NCI-H2196 (cell line): ENCODE measurements at regions not wholly inside any gene's neighbourhood (a gene's known extent, or its start where the extent isn't known, plus 50 kb on each side); places are given as distances from the start of the nearest gene placed in this dataset.
"Not testable (repeated sequence)": the region's sequence is repeated elsewhere in the genome, so short reads cannot be mapped to it uniquely, and the experiment has no call there.

Experiments
- DNase-seq: peaks from one replicate; lab custom pipeline; 2025; ENCODE audit not compliant: unreplicated experiment; lab: John Stamatoyannopoulos, UW

DNA sequence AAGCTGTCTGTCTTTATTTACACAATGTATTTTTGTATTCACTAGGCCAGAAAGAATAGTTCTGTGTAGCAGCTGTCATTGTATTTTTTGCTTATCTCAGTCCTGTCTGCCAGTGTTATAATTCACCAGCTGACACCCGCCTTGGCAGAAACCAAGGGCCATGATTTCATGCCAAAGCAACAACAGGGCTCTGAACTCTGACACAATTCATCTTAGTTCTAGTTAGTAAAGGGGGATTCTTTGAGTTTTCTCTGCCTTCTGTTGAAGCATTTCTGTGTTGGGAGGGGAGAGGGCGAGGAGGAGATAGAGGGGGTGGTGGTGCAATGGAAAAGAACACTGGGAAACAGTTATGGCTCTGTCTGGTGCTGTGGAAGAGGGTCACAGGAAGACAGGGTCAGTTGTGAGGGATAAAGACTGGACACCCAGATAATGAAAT lies 684.6 kb upstream of the MARCKS start:
- DNase-seq, result peak; percentile 48

DNA sequence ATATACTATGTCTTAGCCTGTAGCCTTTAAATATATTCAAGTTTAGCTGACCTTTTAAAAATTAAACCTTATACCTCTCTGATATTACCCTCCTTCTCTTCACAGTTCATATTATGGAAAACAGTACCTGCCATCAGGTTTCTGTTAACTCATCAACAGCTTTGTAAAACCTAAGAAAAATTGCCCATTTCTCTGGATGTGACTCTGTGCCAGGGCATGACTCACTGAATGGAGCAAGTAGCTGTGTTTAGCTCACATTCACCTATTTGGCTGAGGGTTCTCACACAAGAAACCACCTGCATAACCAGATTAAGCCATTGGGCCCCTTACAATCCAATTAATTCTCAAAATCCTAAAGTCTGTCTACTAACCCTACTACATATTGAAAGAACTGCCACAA lies 678.8 kb upstream of the MARCKS start:
- DNase-seq, result no peak

DNA sequence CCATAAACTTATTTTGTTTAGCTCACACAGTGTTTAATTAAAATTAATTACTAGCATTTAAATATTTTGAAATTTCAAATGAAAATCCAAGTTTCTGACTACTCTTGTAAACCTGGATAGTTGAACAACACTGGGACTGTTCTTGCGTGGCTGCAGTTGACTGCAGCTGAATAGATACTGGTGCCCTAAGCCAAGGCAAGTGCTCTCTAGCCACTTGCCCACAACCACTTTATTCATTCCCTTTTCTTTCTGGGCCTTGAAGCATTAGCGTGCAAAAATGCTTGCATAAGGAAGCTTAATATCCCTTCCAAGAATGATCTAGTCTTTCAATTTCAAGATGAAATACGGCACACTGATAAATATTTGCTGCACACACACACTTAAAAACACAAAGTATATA lies 676.0 kb upstream of the MARCKS start:
- no peak for DNase-seq

DNA sequence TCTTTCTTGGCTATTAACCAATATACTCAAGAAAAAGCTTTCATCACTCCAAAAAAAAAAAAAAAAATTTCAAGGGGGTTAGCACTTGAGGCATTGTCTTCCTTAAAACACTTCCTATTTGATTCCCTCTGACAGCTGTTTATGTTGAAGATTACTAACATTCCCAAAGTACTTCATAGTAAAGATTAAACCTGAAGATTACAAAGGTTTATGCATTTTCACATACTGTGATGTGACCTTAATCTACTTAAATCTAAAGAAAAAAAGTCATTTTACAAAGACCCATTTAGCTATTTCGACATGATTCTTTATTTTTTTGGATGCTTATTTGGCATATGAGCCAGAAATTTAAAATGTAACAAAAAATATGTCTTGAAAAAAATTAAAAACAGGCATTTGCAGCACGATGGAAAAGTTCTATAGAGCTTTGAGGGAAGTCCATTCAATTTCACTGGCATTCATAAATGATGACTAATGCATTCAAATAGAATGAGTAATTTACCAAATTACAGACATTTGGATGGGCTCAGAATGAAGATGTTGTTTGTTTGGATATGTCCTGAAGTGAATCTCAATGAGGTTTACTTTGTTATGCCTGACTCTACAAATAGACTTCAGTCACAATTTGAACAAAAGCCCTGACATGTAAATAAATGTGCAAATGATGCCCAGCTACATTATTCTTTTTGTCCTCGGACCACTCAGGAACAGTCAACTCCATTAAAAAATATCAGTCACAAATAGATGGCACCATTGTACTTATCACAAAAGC lies 674.6 kb upstream of the MARCKS start:
- peak; percentile 54 for DNase-seq

DNA sequence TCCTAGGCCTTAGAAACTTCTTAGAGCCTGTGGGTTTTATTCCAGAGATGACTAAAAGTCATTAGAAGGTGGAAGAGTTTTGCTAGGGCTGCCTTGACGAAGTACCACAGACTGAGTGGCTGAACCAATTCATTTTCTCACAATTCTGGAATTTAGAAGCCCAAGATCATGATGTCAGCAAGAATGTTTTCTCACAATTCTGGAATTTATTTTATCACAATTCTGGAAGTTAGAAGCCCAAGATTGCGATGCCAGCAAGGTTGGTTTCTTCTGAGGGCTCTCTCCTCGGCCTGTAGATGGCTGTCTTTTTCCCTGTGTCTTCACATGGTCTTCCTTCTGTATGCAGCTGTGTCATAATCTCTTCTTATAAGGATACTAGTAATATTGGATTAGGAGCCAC lies 672.9 kb upstream of the MARCKS start:
- no peak for DNase-seq

DNA sequence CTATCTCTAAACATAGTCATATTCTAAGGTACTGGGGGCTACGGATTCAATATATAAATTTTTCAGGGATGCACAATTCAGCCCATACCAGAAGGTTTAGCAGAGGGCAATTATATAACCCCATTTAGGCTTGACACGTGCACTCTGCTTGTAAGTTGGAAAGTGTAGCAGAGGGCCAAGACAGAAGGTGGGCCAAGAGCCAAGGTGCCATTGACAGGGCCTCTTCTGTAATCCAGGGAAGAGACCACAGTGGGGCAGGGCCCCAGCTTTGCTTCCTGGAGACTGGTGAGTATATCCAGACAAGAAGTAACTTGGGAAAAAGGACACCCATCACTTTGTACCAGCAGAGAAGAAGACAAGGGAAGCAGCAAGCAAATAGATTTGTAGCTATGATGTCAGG lies 672.4 kb upstream of the MARCKS start:
- DNase-seq, result no peak

DNA sequence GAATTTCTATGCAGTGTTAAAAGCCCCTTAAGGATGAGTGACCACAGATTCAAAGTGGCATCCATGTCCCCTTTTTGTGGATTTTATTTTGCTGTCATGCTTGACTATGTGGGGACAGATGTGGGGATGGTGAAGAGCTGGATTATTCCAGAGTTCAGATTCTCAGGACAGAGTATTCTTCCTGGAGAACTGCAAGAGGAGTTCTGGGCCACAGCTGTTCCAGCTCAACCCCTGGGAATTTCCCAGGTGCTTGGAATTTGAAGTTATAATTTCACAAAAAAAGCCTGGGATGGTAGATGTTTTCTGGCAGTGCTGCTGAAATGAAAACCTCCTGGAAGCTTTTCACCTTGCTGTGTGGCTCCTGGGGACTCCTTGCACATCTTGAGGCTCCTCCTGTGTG lies 671.8 kb upstream of the MARCKS start:
- no peak for DNase-seq

DNA sequence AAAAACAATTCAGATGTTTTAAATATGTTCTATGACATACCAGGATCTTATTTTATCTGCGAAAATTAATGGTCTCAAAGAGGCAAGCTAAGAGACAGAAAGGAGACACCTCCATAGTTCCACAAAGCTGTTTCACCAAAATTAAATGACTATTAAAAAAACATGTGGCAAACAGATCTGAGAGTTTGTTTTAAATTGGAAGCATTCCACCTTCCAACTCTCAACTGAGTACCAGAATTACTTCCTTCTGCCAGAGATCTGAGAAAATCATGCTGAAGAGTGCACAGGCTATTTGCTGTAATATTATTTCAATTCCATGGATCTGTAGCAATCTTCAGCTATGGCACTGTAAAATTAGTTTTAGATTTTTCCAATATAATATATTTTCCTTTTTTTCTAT lies 669.5 kb upstream of the MARCKS start:
- DNase-seq, result no peak

DNA sequence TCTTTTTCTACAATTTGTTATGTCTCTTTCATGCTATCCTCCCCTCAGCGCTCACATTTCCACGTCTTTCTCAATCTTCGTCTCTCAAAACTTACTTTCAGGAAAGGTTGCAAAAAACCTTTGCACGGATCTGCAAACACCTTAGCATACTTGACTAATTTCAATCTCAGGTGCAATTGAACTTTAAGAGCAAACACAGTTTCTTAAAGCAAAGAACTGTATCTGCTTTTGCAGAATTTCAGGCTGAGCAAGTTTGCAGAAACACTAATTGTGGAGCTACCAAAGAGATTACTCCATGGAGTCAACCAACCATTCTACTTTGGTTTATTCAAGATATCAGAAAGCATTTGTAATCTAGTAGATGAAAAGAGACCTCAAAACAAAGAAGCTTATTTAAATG lies 668.2 kb upstream of the MARCKS start:
- no peak for DNase-seq

DNA sequence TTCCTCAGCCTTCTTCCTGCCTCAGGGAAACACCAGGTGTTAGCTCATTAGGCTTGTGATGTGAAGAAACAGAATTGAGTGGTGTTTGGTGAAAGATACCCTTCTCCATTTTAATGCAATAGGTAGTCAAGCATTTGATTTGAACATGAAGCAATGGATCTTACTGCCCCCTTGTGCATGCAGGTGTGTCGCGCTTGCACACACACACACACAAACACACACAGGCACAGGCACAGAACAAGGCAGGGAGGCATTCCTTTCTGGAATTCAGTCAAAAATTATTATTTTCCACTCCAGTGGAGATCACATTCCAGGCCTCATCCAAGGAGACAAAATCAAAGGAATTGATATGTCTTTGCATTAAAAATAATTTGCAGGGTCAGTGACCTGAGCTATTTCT lies 667.0 kb upstream of the MARCKS start:
- DNase-seq, result no peak

DNA sequence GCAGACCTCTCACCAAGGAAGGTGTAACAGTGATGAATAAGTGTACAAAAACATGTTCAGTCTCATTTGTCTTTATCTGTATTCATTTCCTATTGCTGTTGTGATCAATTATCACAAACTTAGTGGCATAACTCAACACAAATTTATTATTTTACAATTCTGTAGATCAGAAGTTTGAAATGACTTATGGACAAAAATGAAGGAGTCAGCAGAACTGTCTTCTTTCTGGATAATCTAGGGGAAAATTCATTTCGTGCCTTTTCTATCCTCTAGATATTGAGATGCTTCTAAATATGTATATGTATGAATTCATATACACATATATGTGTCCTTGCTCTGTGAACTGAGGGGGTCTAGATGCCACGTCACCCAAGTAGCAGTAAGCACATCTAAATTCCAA lies 663.1 kb upstream of the MARCKS start:
- no peak for DNase-seq

DNA sequence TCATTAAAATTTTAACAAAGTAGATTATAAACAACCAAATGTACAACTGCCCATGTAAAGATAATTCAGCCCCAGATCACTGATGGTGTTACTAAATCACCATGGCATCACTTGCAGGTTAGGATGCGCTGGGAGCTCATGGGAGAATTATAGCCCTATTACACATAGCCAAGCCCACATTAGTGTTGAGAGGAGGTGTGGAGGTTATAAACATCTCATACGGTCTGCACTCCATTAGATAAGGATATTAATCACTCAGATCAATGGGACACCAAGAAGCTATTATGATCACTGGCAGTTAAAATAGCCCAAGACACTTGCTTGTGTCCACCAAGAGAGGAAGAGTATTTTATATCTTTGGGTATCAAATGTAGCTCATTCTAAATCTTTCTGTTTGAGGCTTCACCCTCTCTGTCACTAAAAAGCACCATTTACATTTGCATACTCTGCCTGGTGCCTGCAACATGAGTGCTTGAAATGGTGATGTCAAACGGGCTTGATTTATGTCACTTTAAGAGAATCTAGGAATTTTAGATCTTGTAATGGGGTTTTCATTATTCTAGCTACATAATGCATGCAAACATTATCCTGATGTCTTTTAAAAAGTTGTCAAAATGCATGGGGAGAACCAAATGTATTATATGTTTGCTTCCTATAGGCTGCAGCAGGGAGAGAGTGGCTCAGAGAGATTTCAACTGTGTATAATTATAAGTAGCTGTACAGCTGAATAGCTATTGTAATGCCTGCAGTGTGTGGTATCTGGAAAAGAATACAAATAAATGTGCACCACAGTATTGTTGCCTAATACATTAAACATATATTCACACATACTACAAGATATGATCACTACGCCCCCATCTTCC lies 654.1 kb upstream of the MARCKS start:
- no peak for DNase-seq

DNA sequence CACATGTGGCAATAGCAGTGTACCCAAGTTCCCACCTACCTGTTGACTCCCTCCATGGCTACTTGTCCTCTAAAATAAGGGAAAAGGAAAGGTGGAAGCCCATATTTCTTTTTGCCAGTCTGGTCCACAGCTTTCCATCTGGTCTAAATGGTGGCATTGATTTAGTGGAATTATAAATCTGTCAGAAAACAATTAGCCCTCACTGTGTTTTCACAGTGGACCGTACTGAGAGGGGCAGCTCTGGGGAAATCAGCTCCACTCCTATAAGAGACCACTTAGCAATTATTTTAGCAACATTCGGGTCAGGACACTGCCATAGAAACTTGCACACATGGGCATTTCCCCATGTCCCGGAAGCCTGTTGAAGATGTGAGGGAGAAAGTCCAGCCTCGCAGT lies 653.4 kb upstream of the MARCKS start:
- no peak for DNase-seq

DNA sequence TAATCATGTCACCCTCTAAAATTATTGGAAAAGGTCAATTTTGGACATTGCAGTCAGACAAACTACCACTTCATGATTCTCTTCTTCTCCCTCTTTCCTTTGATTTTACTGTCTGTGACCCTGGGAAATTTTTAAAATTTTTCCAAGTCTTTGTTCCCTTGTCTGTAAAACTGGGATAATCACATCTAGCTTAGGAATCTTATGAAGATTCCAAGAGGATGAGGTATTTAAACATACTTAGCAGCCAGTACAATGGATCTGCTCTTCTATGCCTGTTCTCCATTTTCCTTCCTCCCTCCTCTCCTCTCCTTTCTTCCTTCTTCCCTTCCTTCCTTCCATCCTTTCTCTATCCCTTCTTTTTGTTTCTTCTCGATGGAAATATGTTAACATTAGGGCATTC lies 651.6 kb upstream of the MARCKS start:
- no peak for DNase-seq

DNA sequence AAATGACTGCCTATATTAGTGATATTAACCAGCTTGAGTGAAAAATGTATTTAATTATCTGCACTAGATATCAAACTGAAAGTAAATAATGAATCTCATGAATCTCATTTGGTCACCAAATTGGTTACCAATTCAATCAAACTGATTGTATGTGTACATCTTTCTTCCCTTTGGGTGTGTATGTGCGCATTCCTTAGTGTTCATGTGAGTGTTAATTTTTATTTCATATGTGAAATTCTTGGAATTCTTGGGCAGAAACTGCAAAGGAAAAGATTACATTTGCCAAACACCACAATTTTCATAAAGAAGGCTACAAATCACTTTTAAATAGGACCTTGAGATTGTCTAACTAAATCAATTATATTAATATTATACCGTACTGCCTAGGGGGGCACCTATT lies 648.4 kb upstream of the MARCKS start:
- DNase-seq, result no peak

DNA sequence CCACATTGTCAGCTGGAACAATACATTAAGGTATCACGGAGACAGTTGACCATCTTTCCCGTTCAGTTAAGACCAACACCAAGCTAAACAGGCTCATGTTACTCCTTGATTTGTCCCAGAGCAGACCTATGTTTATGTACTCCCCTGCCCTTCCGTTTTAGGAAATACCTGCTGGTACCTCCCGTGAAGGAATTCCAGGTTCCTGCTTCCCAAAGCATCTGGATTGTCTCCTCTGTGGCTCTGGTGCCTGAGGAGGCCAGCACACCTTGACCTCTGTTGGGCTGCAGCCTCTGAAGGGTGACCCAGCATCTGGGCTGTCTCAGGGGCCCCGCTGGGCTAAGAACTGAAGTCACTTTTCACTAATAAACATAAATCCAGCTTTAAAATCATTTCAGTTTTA lies 647.8 kb upstream of the MARCKS start:
- DNase-seq, result no peak

DNA sequence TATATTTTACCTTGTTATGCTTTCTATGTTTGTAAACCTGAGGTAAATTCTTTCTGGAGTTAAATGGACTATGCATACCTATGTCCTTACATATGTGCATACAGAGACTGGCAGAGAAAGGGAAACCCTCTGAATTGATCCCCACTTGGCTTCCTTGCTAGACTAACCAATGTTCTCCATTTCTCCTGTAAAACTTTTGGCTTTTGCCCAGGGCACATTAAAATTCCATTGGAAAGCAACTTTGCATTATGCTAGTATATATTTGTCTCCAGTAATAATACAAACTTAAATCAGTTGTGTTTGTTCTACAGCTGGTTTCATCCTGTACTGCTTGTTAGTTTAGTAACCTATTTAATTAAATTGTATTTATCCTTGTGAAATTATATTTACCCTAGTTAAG lies 646.0 kb upstream of the MARCKS start:
- DNase-seq, result no peak

DNA sequence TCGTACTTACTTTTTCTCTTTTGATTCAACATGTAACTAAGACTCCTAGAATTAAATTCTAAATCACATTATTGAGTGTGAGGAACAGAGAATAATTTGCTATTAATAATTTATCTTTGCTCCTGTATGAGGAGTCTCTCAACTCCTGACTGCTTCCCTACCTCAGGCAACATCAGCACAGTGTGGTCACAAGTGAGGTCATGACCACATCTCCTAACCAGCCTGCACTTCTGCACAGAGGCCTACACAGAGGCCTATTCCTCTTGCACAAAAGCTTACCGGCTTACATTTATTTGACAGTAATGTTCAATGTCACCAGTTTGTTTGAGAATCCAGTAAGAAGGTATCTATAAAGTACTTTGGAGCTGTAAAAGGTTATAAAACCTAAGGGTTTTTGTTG lies 637.4 kb upstream of the MARCKS start:
- DNase-seq, result no peak

DNA sequence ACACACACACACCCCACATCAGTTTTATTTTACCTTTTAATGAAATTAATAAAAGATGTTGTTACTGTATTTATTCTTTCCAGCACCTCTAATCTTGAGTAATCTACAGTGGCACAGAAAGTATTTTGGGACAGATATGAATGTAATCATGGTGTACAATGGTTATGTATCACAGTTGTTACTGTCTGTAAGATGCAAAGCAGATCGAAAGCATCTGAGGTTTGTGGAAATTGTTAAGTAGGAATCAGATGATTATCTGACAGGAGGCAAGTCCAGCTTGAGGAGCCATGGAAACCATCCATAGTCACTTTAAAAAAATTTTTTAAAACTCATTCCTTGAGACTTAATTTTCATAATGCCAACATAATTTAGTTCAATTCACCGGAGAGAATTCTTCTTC lies 636.3 kb upstream of the MARCKS start:
- no peak for DNase-seq

DNA sequence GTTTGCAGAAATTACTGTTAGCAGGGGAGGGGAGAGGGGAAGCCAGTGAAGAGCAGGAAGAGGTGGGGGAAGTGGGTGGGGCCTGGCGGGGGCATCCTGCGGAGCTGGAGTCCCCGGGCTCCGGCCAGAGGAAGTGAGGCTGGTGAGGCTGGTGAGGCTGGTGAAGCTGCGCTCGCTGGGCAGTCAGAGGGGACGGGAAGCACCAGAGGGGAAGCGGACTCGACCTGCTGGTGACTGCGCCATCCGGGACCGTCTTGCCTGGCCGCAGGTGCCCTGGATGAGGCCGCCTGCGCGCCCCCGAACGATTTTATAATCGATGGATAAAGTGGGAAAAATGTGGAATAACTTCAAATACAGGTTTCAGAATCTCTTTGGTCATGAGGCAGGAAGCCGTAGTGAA lies 635.3 kb upstream of the MARCKS start:
- no peak for DNase-seq

DNA sequence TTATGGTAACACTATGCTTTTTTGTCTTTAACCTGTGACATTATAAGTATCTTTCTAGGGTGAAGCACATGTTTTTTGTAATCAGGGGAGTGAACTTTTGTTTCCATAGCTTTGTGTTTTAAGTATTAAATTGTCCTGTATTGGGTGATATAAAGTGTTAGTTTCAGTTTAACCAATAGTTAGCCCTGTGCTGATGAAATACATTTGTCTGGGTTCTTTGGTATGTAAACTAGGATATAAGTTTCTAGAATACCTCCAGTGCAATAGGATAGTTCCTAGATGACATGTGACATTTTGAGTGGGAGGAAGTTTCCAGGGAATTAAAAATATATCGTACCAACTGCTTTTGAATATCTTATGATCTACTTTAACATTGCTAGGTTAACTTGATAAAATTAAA lies 611.0 kb upstream of the MARCKS start:
- no peak for DNase-seq

DNA sequence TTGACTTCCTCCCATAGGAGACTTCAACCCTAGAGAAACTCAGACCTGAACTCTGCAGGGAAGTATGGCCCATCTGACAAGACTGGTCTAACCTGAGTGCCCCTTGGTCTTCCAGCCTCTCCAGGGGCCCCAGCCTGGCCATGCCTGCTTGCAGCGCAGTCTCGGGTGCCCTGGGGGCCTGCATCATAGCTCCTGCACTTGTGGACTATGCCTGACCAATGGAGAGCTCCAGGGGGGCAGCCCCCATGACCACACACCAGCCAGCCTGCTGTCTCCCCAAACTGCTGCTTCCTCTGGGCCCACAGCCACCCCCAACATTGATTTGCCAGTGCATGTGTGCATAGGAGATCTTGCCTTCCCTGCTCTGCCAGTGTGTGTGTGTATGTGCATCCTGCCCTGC lies 608.6 kb upstream of the MARCKS start:
- no peak for DNase-seq

DNA sequence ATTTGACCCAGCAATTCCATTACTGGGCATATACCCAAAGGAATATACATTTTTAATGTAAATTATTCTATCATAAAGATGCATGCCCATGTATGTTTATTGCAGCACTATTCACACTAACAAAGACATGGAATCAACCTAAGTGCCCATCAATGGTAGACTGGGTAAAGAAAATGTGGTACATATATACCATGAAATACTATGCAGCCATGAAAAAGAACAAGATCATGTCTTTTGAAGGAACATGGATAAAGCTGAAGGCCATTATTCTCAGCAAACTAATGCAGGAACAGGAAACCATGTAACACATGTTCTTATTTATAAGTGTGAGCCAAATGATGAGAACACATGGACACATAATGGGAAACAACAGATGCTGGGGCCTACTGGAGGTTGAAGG lies 603.0 kb upstream of the MARCKS start:
- DNase-seq, result not testable (repeated sequence)
